D721Med (cell line): ENCODE measurements at regions not wholly inside any gene's neighbourhood (a gene's known extent, or its start where the extent isn't known, plus 50 kb on each side); places are given as distances from the start of the nearest gene placed in this dataset.

ENCODE experiments used
- DNase-seq: peaks from one replicate; pipeline ENCODE4 v3.0.0; 2011; ENCODE audit warnings: low spot score; ENCODE audit not compliant: insufficient read length
- FAIRE-seq: peaks from 2 replicates; lab custom pipeline; 2011; peaks lifted over from hg19 to GRCh38; lab: Jason Lieb, UNC
- CTCF ChIP-seq: IDR thresholded peaks from 2 replicates; pipeline ENCODE4 v1.5.1; 2012; ENCODE audit warnings: mild to moderate bottlenecking, control low read depth; ENCODE audit not compliant: insufficient read depth; ENCODE audit errors: missing control alignments

GRCh38 chr6:140980265-140980887 is 1152.3 kb upstream of the GJE1 start:
- TF ChIP-seq CTCF, result no peak
- FAIRE-seq (no peak), DNase-seq (no peak)

- no peak for FAIRE-seq
Measured at GRCh38 chr6:140979642-140980091, 1153.1 kb upstream of the GJE1 start.

GRCh38 chr6:140977403-140977802 is 1155.3 kb upstream of the GJE1 start:
- no peak for TF ChIP-seq CTCF
- FAIRE-seq (no peak), DNase-seq (no peak)

More at GRCh38 chr6:140979642-140980091, 1153.1 kb upstream of the GJE1 start:
- no peak for TF ChIP-seq CTCF
- no peak for DNase-seq

GRCh38 chr6:140976806-140977205 is 1155.9 kb upstream of the GJE1 start:
- FAIRE-seq, result no peak

GRCh38 chr6:140970485-140970884 is 1162.2 kb upstream of the GJE1 start:
- FAIRE-seq (no peak), DNase-seq (no peak)
- TF ChIP-seq CTCF, result no peak

More at GRCh38 chr6:140976806-140977205, 1155.9 kb upstream of the GJE1 start:
- no peak for TF ChIP-seq CTCF
- no peak for DNase-seq

GRCh38 chr6:140968062-140968461 is 1164.7 kb upstream of the GJE1 start:
- FAIRE-seq (no peak), DNase-seq (no peak)
- TF ChIP-seq CTCF, result no peak

- no peak for DNase-seq
- no peak for TF ChIP-seq CTCF
Measured at GRCh38 chr6:140966676-140967075, 1166.0 kb upstream of the GJE1 start.

More at GRCh38 chr6:140966676-140967075, 1166.0 kb upstream of the GJE1 start:
- FAIRE-seq, result no peak
